Fibroblast of the conjunctiva (primary cell): ENCODE measurements at regions not wholly inside any gene's neighbourhood (a gene's known extent, or its start where the extent isn't known, plus 50 kb on each side); places are given as distances from the start of the nearest gene placed in this dataset.
"Not testable (repeated sequence)": the region's sequence is repeated elsewhere in the genome, so short reads cannot be mapped to it uniquely, and the experiment has no call there.

Source experiments
- DNase-seq: peaks from one replicate; pipeline ENCODE4 v3.0.0-alpha.2; 2010; ENCODE audit warnings: low read depth

DNA sequence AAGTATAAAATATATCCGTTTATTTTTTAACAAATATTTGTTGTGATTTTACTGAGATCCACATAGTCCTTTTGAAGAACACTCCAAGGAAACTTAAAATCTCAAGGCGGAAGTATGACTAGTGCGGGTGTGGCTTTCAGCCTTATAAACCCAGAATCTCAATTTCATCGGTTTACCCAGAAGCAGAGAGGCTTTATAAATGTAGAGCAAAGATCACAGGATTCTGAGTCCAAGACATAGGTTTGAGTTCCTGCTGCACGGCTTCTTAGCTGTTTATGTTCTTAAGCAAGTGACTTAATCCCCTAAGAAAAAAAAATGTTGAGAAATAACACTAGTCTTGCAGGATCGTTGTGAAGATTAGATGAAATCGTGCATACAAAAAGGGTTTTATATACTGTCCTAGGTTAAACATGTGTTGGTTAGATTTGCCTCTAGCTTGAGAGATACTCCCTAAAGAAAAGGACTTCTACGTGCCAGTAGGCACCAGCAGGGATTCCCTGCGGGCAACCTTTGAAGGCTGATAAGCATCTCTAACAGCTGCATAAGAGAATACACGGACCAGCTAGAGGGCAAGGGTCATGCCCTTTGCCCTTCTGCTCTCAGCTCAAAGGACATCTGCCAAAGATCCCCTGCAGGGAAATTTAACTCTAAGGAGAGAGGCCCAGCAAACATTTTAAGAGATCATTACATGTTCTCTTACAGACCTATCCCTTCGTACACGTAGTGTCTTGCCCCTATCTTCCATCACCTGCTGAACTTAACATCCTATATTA is 130.4 kb upstream of the MIR17HG start:
- DNase-seq = no peak

DNA sequence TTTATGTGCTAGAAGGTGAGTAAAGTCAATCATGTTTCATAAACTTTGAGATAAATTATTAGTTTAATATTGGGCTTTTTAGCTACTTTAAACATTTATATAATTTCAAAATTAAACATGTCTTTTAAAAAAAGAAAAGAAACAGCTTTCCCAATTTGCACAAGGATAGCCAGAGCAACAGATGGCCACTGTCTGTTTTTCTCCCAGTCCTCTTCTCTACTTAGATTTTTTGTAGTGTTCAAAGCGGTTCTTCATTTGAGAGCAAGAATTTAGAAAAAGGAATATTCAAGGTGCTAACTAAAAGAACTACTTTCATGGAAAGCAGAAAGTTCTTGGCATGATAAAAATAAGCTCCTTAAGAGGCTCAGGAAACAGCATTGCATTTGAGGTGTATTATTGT is 128.3 kb upstream of the MIR17HG start:
- no peak for DNase-seq

DNA sequence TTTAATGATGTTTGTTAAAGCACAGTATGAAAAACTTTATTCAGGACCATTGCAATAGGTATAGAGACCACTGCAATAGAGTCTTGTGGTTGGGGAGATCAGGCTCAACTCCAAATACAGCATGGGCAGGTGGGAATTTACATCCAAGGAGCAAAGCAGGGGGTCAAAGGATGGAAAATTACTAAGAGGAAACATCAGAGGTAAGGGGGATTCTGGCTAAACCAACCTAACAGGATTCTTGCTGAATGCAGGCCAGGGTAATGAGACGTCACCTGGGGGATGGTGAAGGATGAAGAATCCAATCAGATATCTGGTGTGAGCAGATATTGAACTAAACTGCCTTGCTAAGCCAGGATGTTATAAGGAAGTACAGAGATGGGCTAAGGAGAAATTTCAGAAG is 126.6 kb upstream of the MIR17HG start:
- no peak for DNase-seq

DNA sequence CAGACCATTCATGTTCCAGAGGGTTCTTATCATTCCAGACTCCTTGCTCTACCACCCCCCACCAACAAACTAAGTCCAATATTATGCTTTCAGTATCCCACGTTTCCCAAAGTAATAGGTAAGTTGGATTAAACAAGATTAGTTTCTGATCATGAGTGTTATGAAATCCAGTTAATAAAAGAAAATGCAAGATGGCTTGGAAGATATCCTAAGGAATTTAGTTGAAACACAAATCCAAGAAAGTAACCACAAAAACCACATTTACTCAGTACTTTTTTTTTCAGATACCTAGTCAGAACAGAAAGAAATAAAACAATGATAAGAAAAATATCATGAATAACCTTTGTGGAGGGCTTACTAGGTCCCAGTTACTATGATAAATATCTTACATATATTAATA is 119.4 kb upstream of the MIR17HG start:
- no peak for DNase-seq

DNA sequence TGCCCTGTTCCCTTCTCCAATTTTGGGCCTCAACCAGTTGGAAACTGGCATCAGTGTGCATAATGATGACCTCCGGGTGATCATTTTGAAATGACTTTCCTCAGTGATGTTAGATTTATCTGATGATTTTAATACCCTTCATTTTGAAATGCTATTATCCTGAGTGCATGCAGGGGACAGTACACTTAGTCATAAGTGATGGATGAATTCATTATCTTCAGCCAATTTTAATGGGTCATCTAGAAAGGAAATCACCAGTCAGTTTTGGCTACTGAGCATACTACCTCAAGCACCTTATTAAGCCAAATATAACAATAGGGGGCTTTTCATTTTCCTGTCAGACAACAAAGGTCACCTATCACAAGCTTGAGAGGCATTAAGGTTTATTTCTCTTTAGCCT is 118.5 kb upstream of the MIR17HG start:
- no peak for DNase-seq

DNA sequence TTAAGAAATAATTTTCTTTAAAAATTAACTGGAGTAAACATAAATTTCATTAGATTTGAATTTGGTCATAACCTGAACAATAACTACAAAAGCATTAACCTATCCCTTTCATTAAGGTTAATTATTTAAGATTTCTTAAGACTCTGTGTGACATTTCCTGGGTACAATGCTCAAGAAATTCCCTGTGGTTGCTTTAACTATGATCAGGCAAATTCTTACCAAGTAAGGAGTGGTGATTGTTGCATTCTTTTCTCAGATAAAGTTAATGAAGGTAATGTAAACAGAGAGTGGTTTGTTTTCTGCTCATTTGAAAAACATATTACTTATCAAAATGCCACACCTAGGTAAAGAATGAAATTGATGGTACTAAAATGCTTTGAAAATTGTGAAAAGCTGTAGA is 114.8 kb upstream of the MIR17HG start:
- no peak for DNase-seq

DNA sequence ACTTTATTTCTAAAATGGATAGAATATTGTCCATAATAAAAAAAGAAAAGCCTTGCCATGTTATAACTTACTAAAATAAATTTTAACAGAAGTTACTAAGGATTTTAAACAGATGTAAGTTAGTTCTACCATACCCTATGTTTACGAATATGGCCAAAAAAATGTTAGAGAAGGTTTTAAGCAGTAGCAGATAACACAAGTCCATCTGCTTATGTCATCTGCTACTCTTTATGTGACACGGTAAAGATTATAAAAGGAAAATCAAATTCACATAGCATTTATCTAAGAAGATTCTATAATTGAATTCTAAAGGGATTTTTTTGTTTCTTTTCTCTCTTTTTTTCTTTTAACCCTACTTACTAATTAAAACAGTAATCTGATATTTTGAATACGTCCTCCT is 114.2 kb upstream of the MIR17HG start:
- no peak for DNase-seq

DNA sequence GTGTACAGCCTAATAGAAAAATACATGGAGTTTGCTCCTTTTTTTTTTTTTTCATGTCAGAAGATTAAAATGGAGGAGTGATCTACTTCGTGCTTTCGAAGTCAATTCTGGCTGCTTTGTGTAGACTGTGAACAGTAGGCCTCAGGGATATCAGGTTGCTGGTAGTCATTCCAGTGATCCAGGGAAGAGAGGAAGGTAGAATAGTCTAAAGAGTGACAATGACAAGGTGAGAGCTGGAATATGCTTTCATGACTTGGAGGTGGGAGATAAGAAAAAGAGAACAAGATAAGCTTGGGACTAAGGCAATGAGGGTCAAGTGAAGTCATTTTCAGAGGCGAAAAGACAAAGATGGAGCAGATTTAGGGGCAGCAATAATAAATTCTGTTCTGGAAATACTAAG is 111.3 kb upstream of the MIR17HG start:
- no peak for DNase-seq

DNA sequence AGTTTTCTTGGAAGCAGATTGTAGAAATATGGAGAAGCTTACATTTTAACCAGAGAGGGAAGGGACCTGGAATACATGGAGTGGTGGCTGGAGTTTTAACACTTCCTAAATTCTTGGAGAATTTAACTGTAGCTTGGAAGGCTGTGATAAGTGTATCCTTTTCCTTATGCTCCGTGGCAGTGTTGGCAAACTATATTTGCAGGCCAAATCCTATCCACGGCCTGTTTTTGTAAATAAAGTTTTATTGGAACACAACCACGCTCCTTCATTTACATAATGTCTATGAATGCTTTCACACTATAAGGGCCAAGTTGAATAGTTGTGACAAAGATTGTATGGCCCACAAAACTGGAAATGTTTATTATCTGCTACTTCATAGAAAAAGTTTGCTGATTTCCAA is 110.6 kb upstream of the MIR17HG start:
- DNase-seq = no peak

DNA sequence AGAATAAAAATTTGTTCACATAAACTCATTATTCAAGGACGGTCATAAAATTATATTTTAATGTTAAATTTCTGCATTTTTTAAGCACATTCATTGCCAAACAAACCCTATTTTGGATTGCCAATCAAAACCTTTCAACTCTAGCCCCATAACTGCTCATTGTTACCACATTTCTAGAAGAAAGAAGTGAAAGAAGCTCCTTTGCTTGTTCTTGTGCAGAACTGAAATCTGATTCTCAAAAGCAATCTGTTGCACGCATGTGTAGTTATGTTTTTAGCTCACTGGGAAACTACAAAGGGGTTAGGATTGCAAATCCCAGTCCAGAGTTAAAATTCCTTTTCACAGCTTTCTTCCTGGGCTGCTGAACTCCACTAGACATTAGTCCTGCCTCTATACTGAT is 109.5 kb upstream of the MIR17HG start:
- DNase-seq = no peak

DNA sequence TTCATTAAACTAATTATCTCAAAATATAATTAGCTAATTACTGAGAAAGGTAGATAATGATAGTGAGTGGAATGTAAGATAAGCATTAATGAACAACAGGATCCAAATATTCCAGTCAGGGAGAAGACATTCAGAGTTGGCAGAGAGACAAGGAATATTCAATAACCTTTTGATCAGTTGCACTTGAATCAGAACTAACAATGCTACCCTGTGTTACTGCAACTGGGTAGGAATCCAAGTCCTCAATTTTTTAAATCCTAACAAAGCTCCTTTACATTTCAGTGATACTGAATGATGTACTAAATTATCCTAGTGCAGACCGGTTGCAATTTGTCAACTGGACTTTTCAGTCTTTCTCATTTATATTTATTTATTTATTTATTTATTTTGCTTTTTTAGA is 107.1 kb upstream of the MIR17HG start:
- no peak for DNase-seq

DNA sequence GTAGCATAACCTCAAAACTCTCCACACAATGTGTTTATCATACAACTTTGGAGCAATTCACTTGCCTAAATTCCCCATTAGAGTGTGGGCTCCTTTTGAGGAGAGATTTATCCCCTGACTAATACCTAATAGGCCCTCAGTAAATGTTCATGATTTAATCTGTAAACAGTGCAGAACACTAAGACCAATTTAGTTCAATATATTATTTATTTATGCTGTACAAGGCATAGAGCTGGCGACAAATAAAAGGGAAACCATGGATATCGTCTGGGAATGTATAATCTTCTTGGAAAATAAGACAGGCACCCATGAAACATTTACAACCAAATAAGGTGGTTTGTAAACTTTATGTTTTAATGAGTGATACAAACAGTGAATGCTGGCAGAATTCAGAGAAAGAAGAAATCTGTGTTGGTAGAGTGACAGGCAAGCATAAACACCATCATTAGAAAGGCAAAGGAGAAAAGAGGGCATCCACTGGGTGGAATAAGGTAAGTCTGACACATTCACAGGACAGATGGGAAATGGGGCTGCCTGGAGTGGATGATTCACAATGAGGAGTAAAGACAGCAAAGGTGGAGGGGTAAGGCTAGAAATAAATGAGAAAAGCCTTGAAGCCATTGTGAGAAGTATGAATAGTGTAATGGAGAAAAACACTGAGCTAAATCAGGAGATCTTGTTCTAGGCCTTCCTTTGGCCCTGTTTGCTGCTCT is 106.1 kb upstream of the MIR17HG start:
- no peak for DNase-seq

DNA sequence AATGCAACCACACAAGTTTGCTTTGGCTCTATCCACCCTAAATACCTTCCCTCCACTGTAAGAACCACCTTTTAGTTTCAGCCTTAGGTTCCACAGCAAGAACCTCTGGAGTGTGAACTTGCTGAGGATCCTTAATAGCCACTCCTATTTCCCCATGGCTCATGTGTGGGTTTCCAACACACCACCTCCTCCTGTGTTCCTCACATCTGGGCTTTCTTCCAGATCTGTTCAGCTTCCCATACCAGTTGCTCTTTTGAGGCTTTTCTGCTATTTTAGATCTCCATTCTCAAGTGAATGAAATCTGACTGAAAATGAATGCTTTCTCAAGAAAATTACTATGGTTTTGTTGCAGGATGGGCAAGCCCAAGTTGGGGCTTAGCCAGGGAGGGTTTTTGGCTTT is 104.8 kb upstream of the MIR17HG start:
- DNase-seq = no peak

DNA sequence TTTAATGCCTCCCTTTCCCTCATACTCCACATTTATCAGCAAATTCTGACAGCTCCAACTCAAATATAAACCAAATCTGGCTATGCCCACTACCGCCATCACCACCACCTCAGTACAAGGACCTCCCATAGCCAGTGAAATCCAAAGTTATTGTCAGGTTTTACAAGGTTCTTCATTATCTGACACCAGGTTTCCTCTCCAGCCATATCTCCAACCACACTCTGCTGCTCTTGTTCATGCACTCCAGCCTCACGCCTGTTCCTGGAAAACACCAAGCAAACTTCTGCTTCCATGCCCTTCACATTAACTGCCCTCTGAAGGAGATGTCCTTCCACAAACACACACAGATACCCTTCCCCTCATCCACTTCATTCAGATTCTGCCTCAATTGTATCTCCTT is 102.2 kb upstream of the MIR17HG start:
- DNase-seq = no peak

DNA sequence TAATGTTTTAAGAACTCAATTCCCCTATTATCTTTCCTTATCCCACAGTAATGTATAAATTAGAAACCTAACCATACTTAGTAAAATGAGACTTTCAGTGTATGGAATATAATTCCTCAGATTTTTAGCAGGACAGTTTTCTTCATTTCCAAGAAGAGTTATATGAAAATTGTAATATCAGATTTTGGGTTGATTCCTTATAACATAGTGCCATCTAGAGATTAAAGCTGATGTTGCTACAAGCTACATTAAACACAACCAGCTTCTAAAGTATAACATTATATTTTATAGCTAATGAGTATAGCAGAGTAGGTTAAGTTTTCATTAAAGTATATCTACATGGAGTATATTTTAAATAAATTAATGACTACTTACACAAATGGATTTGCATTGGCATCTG is 99.7 kb upstream of the MIR17HG start:
- DNase-seq = no peak

DNA sequence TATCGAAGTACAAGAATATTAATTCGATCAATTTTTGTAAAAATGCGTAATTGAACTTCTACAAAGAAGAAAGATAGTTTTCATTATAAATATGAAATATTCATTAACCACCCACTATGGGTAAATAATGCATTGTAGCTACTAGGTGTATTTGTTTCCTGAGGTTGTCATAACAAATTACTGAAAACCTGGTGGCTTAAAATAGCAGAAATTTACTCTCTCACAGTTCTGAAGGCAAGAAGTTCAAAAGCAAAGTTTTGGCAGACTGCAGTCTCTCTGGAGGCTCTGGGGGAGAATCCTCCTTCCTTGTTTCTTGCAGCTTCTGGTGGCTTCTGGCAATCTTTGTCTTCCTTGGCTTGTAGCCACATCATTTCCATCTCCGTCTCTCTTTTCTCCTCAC is 99.2 kb upstream of the MIR17HG start:
- DNase-seq = no peak

DNA sequence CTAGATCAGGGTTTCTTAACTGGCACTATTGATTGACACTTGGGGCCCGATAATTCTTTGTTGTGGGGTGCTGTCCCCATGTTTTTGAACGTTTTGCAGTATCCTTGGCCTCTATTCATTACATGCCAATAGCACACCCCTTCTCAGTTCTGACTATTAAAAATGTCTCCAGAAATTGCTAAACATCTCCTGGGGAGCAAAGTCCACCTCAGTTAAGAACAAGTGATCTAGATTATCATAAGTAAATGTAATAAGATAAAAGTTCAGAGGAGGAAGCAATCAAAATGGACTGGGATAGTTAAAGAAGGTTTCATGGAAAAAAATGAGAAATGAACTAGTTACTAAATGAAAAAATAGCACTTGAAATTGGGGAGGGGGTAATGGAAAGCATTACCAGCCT is 98.1 kb upstream of the MIR17HG start:
- no peak for DNase-seq

DNA sequence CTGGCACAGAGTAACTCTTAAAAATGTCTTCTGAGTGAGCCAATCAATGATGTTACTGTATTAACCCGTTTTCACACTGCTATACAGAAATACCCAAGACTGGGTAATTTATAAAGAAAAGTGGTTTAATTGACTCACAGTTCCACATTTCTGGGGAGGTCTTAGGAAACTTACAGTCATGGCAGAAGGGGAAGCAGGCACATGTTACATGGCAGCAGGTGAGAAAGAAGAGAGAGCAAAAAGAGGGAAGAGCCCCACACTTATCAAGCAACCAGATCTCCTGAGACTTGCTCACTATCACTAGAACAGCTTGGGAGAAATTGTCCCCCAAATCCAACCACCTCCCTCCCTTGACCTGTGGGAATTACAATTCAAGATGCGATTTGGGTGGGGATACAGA is 97.6 kb upstream of the MIR17HG start:
- DNase-seq = no peak

DNA sequence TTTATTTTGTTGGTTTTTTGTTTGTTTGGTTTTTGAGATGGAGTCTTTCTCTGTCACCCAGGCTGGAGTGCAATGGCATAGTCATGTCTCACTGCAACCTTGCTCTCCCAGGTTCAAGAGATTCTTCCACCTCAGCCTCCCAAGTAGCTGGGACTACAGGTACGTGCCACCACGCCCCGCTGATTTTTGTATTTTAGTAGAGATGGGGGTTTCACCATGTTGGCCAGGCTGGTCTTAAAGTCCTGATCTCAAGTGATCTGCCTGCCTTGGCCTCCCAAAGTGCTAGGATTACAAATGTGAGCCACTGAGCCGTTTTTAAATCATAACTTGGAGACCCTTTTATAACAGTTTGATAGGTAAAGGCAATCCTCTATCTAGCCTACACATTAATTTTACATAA is 95.9 kb upstream of the MIR17HG start:
- not testable (repeated sequence) for DNase-seq

DNA sequence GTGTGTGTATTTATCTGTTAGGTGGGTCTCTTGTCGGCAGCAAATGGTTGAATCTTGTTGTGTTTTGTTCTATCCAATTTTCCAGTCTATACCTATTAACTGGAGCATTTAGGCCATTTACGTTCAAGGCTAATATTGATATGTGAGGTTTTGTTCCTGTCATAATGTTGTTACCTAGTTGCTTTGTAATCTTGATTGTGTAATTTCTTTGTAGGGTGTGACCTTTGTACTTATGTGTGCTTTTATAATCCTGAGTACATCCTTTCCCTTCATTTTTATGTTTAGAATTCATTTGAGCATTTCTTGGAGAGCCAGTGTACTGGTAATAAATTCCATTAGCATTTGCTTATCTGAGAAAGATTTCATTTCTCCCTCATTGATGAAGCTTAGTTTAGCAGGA is 83.0 kb upstream of the MIR17HG start:
- no peak for DNase-seq

DNA sequence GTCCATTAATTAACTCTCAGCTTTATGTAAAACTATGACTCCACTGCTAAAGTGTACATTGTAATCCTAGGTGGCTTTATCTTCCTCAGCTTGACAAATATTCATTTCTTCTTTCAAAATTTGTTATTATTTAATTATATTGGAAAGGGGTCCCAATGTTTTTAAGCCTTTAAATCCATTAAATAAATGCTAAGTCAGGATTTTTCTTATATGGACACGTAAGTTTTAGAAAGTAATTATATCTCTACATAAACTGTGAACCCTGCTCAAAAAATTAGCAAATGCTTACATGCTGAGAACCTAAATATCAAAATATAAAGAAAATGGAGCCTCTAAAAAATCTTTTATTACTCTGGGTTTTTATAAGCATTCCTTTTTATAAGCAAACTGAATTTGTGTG is 78.2 kb upstream of the MIR17HG start:
- no peak for DNase-seq

DNA sequence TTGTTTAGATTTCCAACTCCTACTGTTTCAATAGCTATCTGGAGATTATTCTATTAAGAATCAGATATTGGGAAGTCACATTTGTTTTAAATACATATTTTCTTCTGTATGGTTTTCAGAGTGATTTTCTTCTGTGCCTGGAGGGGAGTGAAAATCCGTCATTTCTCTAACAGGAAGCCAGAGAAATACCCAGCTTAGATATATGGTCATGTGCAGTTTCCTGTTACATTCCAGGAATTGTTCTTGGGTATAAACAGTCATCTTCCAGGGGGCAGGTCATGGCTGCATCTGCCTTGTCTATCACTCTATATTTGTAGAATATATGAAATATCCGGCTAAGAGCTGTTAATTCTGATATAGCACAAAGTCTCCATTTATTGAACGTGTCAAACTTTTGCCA is 77.5 kb upstream of the MIR17HG start:
- no peak for DNase-seq

DNA sequence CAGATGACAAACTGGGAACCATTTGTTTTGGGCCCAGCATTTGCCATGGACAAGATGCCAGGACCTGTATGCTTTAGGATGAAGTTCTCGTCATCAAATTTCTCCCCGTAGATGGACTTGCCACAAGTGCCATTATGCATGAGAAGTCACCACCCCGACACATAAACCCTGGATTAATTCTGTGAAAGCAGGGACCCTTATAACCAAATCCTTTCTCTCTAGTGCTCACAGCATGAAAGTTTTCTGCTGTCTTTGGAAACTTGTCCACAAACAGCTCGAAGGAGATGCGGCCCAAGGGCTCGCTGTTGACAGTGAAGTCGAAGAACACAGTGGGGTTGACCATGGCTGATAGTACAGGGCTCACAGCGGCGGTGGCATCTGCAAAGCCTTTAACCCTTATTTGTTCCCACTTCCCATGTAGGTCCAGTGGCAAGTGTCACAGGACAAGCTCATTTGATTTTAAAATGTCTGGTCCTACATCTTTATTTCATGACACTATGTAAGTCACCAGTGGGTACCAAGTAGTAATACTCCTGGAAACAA is 75.2 kb upstream of the MIR17HG start:
- DNase-seq = no peak

DNA sequence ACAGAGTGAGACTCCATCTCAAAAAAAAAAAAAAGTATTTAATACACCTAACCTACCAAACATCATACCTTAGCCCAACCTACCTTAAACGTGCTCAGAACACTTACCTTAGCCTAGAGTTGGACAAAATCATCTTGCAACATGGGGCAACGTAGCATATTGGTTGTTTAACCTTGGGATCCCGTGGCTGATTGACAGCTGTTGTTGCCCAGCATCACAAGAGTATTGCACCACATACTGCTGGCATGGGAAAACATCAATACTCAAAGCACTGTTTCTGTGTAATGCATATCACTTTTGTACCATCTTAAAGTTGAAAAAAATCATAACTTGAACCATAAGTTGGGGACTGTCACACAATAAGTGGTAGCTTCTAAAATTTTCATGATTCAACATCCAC is 73.8 kb upstream of the MIR17HG start:
- DNase-seq = no peak
